AML-193 (cell line): ENCODE measurements at regions not wholly inside any gene's neighbourhood (a gene's known extent, or its start where the extent isn't known, plus 50 kb on each side); places are given as distances from the start of the nearest gene placed in this dataset.

Experiments used
- DNase-seq, 2 experiments: peaks; one replicate each; lab custom pipeline; 2025; lab: John Stamatoyannopoulos, UW

GRCh38 chr5:126311766-126312165 is 111.4 kb upstream of the GRAMD2B start:
- DNase-seq = no peak

DNA sequence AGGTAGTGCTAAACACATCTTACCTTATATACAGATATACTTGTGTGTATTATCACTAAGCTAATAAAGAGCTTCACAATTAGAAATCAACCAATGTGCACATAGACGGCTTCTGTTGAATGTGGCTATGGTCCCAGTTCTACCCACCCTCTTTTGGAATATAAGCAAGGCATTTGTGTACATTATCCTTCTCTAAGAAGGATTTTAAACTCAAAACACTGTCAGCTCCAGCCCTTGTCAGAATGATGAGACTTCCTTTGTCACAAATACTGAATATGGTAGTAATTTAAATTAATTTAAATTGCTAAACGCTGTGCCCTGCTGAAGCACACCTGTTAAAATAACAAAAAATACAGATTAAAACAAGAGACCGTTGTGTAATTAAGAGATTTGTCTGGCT is 107.9 kb upstream of the GRAMD2B start:
- no peak for DNase-seq

- no peak for DNase-seq
Measured at GRCh38 chr5:126332326-126332725, 90.9 kb upstream of the GRAMD2B start.

GRCh38 chr5:126334760-126335159 is 88.4 kb upstream of the GRAMD2B start:
- DNase-seq = no peak

DNA sequence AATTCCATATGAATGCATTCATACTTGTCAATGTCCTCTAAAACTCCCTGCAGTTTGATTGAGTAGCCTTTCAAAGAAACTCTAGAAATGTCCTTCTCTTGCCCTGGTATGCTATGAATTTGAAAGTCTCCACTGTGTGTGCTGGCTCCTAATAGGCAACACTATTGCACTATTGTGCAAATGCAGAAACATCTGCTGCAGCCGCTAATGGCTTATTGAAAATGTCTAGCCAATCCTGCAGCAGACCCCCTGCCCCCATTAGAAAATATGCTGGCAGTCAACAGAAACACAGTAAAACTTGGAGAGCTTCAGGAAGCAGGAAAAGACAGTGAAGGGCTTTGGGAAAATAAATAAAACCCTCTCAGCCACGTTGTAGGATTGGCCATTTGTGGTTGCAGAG is 87.3 kb upstream of the GRAMD2B start:
- no peak for DNase-seq

- DNase-seq = no peak
Measured at GRCh38 chr5:126338635-126339034, 84.6 kb upstream of the GRAMD2B start.

DNA sequence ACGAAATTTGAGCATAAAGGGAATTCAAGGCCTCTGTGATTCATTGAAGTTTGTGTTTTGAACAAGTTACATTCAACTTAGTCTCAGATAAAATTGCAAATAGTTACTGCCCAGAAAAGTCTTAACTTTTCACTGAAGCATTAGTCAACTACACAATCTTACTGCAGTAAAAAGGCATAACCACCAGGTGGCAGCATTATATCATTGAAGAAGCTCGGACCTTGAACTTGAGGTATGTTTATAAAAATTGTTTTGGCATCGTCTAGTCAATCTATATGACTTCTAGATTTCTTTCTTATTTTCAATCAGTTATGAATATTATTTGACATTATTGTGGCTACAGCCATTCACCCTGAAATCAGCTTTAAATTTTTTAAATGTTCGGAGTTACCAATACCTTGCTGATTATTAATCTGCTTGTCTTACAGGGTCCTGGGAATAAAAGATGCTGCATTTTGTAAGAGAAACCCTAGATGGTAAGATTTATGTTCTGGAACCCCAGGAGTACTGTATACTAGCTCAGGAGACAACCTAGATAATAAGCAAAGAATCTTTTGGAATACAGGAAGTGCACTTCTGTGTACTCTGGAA is 83.9 kb upstream of the GRAMD2B start:
- peak; percentile 59 to 61 for DNase-seq

GRCh38 chr5:126341906-126342630 is 81.1 kb upstream of the GRAMD2B start:
- no peak for DNase-seq

GRCh38 chr5:126348855-126349635 is 74.2 kb upstream of the GRAMD2B start:
- DNase-seq = no peak

- no peak for DNase-seq
Measured at GRCh38 chr5:126351153-126351552, 72.1 kb upstream of the GRAMD2B start.

- DNase-seq = peak; percentile 51 to 60
Measured at GRCh38 chr5:126354012-126354857, 69.0 kb upstream of the GRAMD2B start.

GRCh38 chr5:126354858-126355731 is 68.1 kb upstream of the GRAMD2B start:
- DNase-seq = no peak

GRCh38 chr5:126355940-126356339 is 67.3 kb upstream of the GRAMD2B start:
- no peak for DNase-seq

GRCh38 chr5:126357585-126358342 is 65.4 kb upstream of the GRAMD2B start:
- DNase-seq = no peak

- DNase-seq = no peak
Measured at GRCh38 chr5:126358525-126358924, 64.7 kb upstream of the GRAMD2B start.

GRCh38 chr5:126359884-126360283 is 63.3 kb upstream of the GRAMD2B start:
- no peak for DNase-seq

DNA sequence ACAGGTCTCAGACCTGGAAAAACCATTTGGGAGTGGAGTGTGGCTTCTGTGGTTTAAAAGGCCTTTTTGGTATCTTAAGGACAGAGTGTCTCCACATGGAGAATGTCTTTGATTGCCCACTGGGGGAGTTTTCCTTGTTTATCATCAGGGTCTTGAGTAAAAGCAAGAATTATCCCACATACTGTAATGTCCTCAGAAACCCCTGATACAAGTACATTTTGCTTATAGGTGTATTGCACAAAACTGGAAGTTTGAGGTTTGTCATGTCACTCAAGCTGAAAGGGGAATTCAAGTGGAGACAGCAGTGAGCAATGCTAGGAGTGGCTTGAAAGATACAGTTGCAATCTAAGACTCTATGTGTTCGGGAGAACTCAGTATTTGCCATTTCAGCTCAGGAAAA is 62.7 kb upstream of the GRAMD2B start:
- DNase-seq = no peak

DNA sequence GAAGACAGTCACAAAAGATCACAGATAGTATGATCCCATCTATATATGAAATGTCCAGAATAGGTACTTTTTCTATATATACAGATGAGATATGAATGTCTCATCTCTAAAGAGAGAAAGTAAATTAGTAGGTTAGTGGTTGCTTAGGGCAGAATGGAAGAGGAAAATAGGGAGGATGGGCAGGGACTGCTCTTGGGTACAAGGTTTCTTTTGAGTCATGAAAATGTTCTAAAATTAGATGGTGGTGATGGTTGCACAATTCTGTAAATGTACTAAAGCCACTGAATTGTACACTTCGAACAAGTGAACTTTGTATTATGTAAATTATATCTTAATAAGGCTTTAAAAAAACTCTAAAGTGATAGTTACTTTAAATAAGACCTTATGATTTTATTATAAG is 59.6 kb upstream of the GRAMD2B start:
- no peak for DNase-seq

GRCh38 chr5:126364206-126364902 is 58.9 kb upstream of the GRAMD2B start:
- DNase-seq = no peak
